ENCODE measurements at regions not wholly inside any gene's neighbourhood (a gene's known extent, or its start where the extent isn't known, plus 50 kb on each side); places are given as distances from the start of the nearest gene placed in this dataset.

GRCh38 chr1:102099916-102100315 lies 103.2 kb upstream of the OLFM3 start:
- TF ChIP-seq, protein P1, sequence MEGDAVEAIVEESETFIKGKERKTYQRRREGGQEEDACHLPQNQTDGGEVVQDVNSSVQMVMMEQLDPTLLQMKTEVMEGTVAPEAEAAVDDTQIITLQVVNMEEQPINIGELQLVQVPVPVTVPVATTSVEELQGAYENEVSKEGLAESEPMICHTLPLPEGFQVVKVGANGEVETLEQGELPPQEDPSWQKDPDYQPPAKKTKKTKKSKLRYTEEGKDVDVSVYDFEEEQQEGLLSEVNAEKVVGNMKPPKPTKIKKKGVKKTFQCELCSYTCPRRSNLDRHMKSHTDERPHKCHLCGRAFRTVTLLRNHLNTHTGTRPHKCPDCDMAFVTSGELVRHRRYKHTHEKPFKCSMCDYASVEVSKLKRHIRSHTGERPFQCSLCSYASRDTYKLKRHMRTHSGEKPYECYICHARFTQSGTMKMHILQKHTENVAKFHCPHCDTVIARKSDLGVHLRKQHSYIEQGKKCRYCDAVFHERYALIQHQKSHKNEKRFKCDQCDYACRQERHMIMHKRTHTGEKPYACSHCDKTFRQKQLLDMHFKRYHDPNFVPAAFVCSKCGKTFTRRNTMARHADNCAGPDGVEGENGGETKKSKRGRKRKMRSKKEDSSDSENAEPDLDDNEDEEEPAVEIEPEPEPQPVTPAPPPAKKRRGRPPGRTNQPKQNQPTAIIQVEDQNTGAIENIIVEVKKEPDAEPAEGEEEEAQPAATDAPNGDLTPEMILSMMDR (IDR thresholded peaks at IDR 0.05; ENCODE audit: insufficient read depth, low read length), result no peak
- no peak for TF ChIP-seq SPI1 (IDR thresholded peaks at IDR 0.05; ENCODE audit: borderline replicate concordance, low read depth)
- TF ChIP-seq GABPA (IDR thresholded peaks at IDR 0.05; ENCODE audit: low read depth), result no peak
- no peak for TF ChIP-seq POLR2AphosphoS5 (IDR thresholded peaks at IDR 0.05; ENCODE audit: low read depth)
